ENCODE measurements at regions not wholly inside any gene's neighbourhood (a gene's known extent, or its start where the extent isn't known, plus 50 kb on each side); places are given as distances from the start of the nearest gene placed in this dataset.

- TF ChIP-seq CTCF (IDR thresholded peaks at IDR 0.05; ENCODE audit: low read depth, low read length, missing control alignments): no peak
- no peak overlapping the region for H3K4me3 ChIP-seq (ENCODE audit: low read depth, low read length)
- no peak for DNase-seq (ENCODE audit: low read depth)
- in situ Hi-C loops (cut with HindIII; ENCODE audit: low sequenced_read_pairs): no loop called here
Measured at GRCh38 chr4:29009908-29010307, 1710.3 kb upstream of the PCDH7 start.

- in situ Hi-C loops (cut with HindIII; ENCODE audit: low sequenced_read_pairs): no loop called here
Measured at GRCh38 chr4:29013341-29013740, 1706.8 kb upstream of the PCDH7 start.

GRCh38 chr4:29014555-29014954 is 1705.6 kb upstream of the PCDH7 start:
- H3K4me3 ChIP-seq (ENCODE audit: low read depth, low read length): no peak overlapping the region
- in situ Hi-C loops (cut with HindIII; ENCODE audit: low sequenced_read_pairs): no loop called here
- TF ChIP-seq CTCF (IDR thresholded peaks at IDR 0.05; ENCODE audit: low read depth, low read length, missing control alignments): no peak
- DNase-seq (ENCODE audit: low read depth): no peak

More at GRCh38 chr4:29013341-29013740, 1706.8 kb upstream of the PCDH7 start:
- no peak overlapping the region for H3K4me3 ChIP-seq (ENCODE audit: low read depth, low read length)
- DNase-seq (ENCODE audit: low read depth): no peak
- TF ChIP-seq CTCF (IDR thresholded peaks at IDR 0.05; ENCODE audit: low read depth, low read length, missing control alignments): no peak

GRCh38 chr4:29033703-29034102 is 1686.5 kb upstream of the PCDH7 start:
- no peak overlapping the region for H3K4me3 ChIP-seq (ENCODE audit: low read depth, low read length)
- no peak for DNase-seq (ENCODE audit: low read depth)
- no peak for TF ChIP-seq CTCF (IDR thresholded peaks at IDR 0.05; ENCODE audit: low read depth, low read length, missing control alignments)
- in situ Hi-C loops (cut with HindIII; ENCODE audit: low sequenced_read_pairs): no loop called here

GRCh38 chr4:29037501-29037900 is 1682.7 kb upstream of the PCDH7 start:
- DNase-seq (ENCODE audit: low read depth): no peak
- no peak overlapping the region for H3K4me3 ChIP-seq (ENCODE audit: low read depth, low read length)
- no peak for TF ChIP-seq CTCF (IDR thresholded peaks at IDR 0.05; ENCODE audit: low read depth, low read length, missing control alignments)
- in situ Hi-C loops (cut with HindIII; ENCODE audit: low sequenced_read_pairs): no loop called here

- in situ Hi-C loops (cut with HindIII; ENCODE audit: low sequenced_read_pairs): no loop called here
- TF ChIP-seq CTCF (IDR thresholded peaks at IDR 0.05; ENCODE audit: low read depth, low read length, missing control alignments): no peak
- no peak overlapping the region for H3K4me3 ChIP-seq (ENCODE audit: low read depth, low read length)
- no peak for DNase-seq (ENCODE audit: low read depth)
Measured at GRCh38 chr4:29043411-29043810, 1676.8 kb upstream of the PCDH7 start.

GRCh38 chr4:29046186-29046585 is 1674.0 kb upstream of the PCDH7 start:
- in situ Hi-C loops (cut with HindIII; ENCODE audit: low sequenced_read_pairs): no loop called here
- no peak for TF ChIP-seq CTCF (IDR thresholded peaks at IDR 0.05; ENCODE audit: low read depth, low read length, missing control alignments)
- H3K4me3 ChIP-seq (ENCODE audit: low read depth, low read length): no peak overlapping the region
- DNase-seq (ENCODE audit: low read depth): no peak

All from astrocyte of the cerebellum (primary cell).